B cell (primary cell): ENCODE measurements at regions not wholly inside any gene's neighbourhood (a gene's known extent, or its start where the extent isn't known, plus 50 kb on each side); places are given as distances from the start of the nearest gene placed in this dataset.

Experiments
- EZH2 ChIP-seq: IDR thresholded peaks from 2 replicates; pipeline ENCODE4 v1.6.1; 2012; ENCODE audit warnings: borderline replicate concordance, low read depth, mild to moderate bottlenecking, moderate library complexity, low read length; ENCODE audit not compliant: insufficient read depth, poor library complexity, severe bottlenecking
- TF ChIP-seq, protein P1 (sequence below): fragments of 200-600 bp; IDR thresholded peaks from one replicate; pipeline ENCODE4 v1.8.0; 2022; ENCODE audit warnings: antibody characterized with exemption, mild to moderate bottlenecking

DNA sequence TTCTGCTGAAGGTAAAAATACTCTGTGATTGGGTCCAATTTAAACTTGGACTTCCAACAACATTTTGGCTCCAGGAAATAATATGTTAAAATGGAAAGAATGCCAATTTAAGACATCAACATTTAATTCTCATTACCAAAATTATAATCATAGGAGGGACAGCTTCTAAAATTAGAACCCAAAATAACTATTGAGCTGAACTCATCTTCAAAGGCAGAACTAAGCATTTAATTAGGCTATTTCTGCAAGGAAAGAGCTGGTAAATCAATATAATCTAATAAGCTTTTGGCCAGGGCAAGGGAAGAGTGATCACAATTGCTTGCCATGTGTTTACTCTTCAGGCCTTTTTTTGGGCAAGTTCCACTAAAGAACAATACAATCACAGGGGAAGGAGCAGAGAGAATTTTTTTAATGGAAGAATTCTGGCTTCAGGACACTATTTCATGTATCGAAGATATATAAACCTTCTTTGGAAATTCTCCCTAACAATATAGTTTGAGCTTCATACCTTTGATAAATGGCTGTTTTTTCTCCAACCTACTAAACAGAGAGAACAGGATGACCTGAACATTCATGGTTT lies 133.1 kb upstream of the PTBP2 start:
- TF ChIP-seq, protein P1, sequence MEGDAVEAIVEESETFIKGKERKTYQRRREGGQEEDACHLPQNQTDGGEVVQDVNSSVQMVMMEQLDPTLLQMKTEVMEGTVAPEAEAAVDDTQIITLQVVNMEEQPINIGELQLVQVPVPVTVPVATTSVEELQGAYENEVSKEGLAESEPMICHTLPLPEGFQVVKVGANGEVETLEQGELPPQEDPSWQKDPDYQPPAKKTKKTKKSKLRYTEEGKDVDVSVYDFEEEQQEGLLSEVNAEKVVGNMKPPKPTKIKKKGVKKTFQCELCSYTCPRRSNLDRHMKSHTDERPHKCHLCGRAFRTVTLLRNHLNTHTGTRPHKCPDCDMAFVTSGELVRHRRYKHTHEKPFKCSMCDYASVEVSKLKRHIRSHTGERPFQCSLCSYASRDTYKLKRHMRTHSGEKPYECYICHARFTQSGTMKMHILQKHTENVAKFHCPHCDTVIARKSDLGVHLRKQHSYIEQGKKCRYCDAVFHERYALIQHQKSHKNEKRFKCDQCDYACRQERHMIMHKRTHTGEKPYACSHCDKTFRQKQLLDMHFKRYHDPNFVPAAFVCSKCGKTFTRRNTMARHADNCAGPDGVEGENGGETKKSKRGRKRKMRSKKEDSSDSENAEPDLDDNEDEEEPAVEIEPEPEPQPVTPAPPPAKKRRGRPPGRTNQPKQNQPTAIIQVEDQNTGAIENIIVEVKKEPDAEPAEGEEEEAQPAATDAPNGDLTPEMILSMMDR, result no peak
- no peak for TF ChIP-seq EZH2
